ENCODE measurements at regions not wholly inside any gene's neighbourhood (a gene's known extent, or its start where the extent isn't known, plus 50 kb on each side); places are given as distances from the start of the nearest gene placed in this dataset.

DNA sequence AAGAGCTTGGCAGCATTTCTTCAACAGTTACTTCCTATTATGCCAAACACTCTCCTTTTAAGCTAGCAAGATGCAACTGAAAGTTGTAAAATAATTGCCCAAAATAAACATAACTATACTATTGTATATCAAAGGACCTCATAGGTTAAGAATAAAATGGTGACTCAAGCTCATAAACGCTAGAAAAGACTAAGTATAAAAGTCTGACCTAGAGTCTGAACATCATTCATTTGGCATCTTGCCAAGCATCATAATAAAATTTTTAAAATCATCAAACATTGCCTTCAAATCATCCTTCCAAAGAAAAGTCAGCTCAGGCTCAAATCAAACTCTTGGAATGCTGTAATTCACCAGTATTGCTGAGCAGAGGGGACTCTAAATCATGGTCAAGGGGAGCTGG is 281.2 kb downstream of the QDPR start:
- H3K36me3 ChIP-seq: no peaks in the 10 kb centered on the region
- intact Hi-C loops (cut with DNase I): no loop called here
- no peak overlapping the region for H3K4me3 ChIP-seq
- no peak overlapping the region for H3K27ac ChIP-seq
- TF ChIP-seq, protein P1, sequence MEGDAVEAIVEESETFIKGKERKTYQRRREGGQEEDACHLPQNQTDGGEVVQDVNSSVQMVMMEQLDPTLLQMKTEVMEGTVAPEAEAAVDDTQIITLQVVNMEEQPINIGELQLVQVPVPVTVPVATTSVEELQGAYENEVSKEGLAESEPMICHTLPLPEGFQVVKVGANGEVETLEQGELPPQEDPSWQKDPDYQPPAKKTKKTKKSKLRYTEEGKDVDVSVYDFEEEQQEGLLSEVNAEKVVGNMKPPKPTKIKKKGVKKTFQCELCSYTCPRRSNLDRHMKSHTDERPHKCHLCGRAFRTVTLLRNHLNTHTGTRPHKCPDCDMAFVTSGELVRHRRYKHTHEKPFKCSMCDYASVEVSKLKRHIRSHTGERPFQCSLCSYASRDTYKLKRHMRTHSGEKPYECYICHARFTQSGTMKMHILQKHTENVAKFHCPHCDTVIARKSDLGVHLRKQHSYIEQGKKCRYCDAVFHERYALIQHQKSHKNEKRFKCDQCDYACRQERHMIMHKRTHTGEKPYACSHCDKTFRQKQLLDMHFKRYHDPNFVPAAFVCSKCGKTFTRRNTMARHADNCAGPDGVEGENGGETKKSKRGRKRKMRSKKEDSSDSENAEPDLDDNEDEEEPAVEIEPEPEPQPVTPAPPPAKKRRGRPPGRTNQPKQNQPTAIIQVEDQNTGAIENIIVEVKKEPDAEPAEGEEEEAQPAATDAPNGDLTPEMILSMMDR (IDR thresholded peaks at IDR 0.05): no peak
- no peak for ATAC-seq
- H3K4me1 ChIP-seq: peaks cover 6% of the 10 kb centered on the region
- DNase-seq: no peak
- H3K9me3 ChIP-seq: no peaks in the 10 kb centered on the region
- H3K27me3 ChIP-seq: no peaks in the 10 kb centered on the region

DNA sequence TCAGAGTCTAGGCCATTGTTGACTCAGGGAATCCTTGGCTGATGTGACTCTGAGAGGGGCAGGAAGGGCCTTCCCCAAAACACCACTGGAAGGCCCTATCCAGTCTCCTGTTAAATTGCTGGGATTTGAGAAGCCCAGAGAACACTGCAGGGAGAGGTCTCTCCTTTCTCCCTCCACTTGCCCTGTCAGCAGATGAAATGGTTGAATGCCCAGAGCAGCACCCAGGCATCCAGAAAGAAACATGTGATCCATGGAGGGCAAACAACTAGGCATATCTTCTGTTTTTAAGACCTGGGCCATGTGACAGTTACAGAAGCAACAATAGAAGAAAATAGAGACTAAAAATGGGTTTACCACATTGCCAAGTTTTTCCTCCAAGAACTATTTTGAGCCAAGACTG is 291.1 kb downstream of the QDPR start:
- intact Hi-C loops (cut with DNase I): no loop called here
- Histone ChIP-seq H3K9me3 (no peaks in the 10 kb centered on the region), H3K27me3 (no peaks in the 10 kb centered on the region), H3K27ac (no peak overlapping the region), H3K36me3 (no peaks in the 10 kb centered on the region), H3K4me1 (no peaks in the 10 kb centered on the region), H3K4me3 (no peak overlapping the region)
- ATAC-seq (no peak), DNase-seq (no peak)
- TF ChIP-seq, protein P1 (IDR thresholded peaks at IDR 0.05): no peak

DNA sequence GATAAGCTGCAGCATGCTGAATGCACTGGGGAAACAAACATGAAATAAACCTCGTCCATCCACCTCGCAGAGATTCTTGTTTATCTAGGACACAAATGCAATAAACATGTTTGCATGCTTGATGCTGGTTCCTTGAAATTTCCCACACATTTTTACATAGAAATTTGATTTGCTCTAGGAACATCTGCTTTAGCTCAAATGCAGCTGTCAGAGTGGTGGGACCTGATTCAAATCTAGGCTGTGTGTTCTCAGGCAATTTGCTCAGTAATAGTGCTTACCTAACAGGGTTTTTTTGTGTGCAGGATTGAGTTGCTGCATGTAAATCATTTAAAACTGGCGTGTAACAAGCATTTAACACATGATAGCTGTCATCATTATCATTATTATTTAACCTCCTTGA is 293.1 kb downstream of the QDPR start:
- H3K36me3 ChIP-seq: no peaks in the 10 kb centered on the region
- H3K4me3 ChIP-seq: no peak overlapping the region
- intact Hi-C loops (cut with DNase I): no loop called here
- ATAC-seq (no peak), DNase-seq (no peak)
- no peaks in the 10 kb centered on the region for H3K9me3 ChIP-seq
- no peaks in the 10 kb centered on the region for H3K4me1 ChIP-seq
- no peaks in the 10 kb centered on the region for H3K27me3 ChIP-seq
- no peak overlapping the region for H3K27ac ChIP-seq
- TF ChIP-seq, protein P1 (IDR thresholded peaks at IDR 0.05): no peak

DNA sequence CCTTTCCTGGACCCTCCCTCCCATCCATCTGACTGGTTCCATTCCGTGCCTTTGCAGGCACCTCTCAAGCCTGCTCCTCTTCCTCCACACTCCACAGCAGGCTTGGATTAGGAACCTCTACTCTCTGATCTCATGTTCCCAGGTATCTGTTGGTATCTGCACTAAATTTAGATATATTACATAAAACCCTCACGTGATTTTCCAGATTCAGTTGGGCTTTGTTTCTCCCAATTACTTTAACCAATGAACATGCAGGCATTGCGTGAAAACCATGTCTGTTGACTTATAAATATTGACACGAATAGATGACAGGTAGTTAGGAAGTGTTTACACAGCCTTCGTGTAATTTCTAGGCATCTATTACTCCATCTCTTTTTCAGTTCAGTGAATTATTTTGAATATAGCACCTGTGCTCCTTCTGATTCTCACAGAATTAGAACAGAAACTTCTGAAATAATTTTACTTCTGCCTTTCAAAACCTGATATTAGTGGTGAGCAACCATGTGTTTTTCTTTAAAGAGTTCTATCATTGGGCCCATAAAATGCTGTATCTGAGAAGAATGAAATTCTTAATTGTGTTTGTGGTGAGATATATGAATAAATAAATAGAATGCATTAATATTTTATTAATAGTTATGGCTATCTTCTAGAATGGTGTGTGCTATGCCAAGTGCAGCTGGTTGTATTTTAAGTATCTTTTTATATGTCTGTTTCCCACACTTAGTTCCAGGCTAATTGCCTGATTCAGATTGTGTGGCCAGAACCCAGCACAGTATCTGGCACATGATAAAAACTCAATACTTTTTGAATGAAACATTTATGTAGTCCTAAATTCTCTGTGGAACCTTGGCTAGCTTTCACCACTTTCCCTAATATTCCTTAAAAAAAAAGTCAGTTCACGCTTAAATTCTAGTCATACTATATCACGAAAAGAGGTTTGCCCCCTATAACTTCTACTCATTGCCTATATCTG is 304.8 kb downstream of the QDPR start:
- Histone ChIP-seq H3K4me3 (no peak overlapping the region), H3K4me1 (peaks cover 8% of the 10 kb centered on the region), H3K27ac (no peak overlapping the region), H3K36me3 (no peaks in the 10 kb centered on the region), H3K9me3 (no peaks in the 10 kb centered on the region), H3K27me3 (no peaks in the 10 kb centered on the region)
- DNase-seq (no peak), ATAC-seq (no peak)
- intact Hi-C loops (cut with DNase I): no loop called here
- TF ChIP-seq, protein P1 (IDR thresholded peaks at IDR 0.05): no peak

DNA sequence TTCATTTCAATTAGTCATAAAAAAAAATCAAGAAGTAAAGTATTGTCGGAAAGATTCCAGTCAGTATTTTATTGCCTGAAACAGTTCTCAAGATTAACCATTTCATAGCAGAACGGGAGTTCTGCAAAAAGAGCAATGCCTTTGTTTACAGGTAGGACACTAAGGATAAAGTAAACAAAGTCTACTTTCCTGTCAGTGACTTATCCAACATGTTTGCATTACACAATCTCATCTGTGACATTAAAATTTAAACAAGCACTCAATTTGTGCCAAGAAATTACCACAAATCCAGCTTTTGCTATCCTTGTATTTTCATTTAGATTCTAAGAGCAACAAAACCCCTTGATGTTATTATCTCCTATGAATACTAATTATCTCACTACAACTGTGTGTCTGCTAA is 306.5 kb upstream of the LDB2 start:
- Histone ChIP-seq H3K4me3 (no peak overlapping the region), H3K9me3 (no peaks in the 10 kb centered on the region), H3K27me3 (no peaks in the 10 kb centered on the region), H3K4me1 (peaks cover 8% of the 10 kb centered on the region), H3K27ac (no peak overlapping the region), H3K36me3 (no peaks in the 10 kb centered on the region)
- intact Hi-C loops (cut with DNase I): no loop called here
- no peak for DNase-seq
- ATAC-seq: no peak
- TF ChIP-seq, protein P1 (IDR thresholded peaks at IDR 0.05): no peak

Measured in upper lobe of right lung (tissue), 1 donor.